Ecto neural progenitor cell (in vitro differentiated cells): ENCODE measurements at regions not wholly inside any gene's neighbourhood (a gene's known extent, or its start where the extent isn't known, plus 50 kb on each side); places are given as distances from the start of the nearest gene placed in this dataset.
A peak's percentile ranks its signal among the peaks of the same experiment; 100 is the strongest.
"Not testable (repeated sequence)": the region's sequence is repeated elsewhere in the genome, so short reads cannot be mapped to it uniquely, and the experiment has no call there.

Experiments used
- DNase-seq: peaks from one replicate; pipeline ENCODE4 v3.0.0-alpha.2; 2018; ENCODE audit warnings: low spot score

DNA sequence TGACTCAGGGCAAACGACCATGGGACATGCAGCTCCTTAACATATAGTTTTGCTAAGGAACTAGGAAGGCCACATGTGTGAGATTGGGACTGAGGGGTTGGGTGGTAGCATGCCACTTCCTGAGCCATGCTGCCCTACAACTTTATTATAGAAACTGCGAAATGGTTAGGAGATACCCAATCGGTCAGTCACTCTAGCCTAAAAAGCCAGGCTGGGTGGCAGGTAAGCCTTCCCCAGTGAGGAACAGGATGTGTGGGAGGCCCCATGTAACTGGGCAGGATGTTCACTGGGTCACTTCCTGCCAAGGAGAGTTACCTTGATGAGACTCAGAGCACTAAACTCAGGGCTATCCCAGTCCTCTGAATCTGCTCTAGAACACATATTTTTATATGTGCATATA is 123.5 kb downstream of the MAP3K7 start:
- no peak for DNase-seq

DNA sequence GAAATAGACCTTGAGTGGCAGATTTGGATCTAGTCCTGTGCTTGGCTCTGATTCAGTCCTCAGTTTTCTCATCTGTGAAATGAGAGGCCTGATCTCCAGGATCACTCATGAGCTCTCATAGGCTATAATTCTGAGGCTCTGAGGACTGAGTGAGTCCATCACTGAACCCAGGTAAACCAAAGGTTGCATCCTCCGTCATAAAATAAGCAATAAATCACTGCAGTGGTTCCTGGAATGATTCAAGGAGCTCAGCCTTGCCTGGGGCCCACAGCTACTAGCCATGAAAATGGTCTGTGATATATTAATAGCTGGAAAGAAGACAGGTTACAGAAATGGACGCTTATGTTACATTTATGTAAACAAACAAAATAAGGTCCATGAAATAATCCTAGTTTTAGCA is 124.8 kb downstream of the MAP3K7 start:
- DNase-seq = no peak

- no peak for DNase-seq
These were observed 125.5 kb downstream of the MAP3K7 start for GRCh38 chr6:90461383-90461782.

- DNase-seq = no peak
These were observed 126.8 kb downstream of the MAP3K7 start for GRCh38 chr6:90460051-90460450.

- no peak for DNase-seq
These were observed 127.6 kb downstream of the MAP3K7 start for GRCh38 chr6:90459225-90459758.

DNA sequence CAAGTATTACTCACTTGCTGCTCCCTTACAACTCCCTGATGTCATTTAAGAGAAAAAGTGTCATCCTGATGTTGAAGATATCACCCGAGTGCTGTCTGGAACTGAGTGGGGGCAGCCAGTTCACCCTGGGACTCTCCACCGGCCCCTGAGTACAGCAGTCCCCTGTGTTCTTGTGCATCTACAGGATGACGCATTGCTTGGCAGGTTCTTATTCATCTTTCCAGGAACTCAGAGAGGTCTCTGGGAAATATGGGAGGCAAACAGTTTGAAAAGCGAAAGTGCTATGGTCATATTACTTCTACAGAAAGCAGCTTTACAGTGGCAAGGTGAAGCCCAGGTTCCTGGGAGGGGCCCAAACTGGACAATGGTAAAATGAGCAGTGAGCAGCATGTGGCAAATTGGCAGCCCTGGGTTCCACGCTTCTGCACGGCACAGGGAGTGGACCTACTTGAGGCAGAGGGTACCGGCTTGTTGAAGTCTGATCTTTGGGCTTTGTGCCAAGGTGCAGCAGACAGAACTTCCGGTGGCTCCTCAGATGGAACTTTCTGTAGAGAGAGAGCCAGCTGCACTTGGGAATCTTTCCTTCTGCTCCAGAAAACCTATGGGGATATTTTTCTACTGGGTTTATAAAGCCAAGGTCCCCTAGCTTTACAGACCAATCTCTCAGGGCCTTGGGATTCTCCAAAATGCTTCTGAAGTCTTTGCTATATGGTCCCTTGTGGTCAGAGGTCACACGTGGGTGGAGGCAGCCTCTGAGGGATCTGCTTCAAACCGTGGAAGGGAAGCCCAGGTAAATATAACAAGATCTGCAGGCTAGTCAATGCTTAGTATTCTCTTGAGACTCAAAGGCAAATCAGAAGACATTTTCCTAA is 128.3 kb downstream of the MAP3K7 start:
- no peak for DNase-seq

GRCh38 chr6:90457867-90458259 is 129.0 kb downstream of the MAP3K7 start:
- no peak for DNase-seq

- DNase-seq = not testable (repeated sequence)
These were observed 129.6 kb downstream of the MAP3K7 start for GRCh38 chr6:90456997-90457866.

DNA sequence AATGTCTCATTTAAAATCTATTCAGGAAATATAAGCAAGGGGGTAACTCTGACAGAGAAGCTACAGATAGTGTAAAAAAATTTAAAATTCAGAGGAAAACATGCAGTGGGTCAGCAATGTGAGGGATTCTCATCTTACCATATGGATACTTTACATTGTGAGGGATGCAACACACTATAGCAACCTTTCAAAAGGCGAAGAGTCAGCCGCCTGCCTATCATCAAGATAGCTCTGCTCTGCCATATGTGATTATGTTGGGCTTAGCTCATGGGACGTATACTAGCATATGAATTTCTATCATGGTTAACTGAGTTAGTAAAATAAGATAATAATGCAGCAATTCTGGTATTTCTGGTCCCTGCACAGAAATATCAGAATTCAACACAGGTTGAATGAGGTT is 130.9 kb downstream of the MAP3K7 start:
- DNase-seq = no peak

DNA sequence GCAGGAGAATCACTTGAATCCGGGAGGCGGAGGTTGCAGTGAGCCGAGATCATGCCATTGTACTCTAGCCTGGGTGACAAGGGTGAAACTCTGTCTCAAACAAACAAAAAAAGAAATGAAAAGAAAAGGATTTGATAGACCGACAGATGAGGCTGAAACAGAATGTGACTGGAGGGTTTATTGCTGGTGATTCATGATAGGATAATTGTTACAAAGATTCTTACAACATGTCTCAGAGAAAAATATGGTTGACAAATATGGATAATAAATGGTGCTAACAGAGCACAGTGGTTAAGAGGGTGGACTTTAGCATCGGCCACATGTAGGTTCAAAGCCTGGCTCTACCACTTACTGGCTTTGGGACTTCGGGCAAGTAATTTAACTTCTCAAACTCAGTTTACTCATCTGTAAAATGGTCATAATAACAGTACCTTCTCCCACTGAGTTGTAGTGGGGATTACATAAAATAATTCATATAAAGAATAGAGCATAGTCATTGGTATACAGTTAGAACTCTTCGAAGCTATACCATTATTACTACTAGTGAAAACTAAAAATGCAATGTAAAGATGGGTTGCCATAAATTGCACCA is 131.9 kb downstream of the MAP3K7 start:
- DNase-seq = no peak

DNA sequence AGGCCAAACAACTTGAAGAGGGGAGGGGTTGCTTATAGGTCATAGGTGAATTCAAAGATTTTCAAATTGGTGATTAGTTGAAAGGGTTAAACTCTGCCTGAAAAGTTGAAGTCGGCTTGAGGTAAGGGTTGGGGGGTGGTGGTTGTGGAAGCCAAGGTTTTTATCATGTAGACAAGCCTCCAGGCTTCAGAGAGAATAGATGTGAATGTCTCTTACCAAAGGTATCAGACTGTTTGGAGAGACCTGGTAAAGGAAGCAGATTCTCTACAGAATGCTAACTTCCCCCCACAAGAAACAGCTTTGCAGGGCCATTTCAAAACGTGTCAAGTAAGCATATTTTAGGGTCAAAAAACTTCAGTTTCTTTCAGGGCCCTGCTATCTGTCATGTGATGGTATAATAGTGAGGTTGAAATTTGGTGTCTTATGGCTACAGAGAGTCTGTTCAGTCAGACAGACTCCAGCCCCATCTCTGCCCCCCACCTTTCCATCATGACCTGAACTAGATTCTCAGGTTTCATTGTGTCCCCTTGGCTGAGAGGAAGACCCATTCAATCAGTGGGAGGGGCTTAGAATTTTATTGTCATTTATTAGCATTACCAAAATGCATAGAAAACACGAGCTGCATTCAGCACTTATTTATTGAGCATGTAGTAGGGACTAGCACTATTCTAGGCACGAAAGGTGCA is 136.5 kb downstream of the MAP3K7 start:
- DNase-seq = no peak

GRCh38 chr6:90449311-90449710 is 137.6 kb downstream of the MAP3K7 start:
- DNase-seq = no peak

DNA sequence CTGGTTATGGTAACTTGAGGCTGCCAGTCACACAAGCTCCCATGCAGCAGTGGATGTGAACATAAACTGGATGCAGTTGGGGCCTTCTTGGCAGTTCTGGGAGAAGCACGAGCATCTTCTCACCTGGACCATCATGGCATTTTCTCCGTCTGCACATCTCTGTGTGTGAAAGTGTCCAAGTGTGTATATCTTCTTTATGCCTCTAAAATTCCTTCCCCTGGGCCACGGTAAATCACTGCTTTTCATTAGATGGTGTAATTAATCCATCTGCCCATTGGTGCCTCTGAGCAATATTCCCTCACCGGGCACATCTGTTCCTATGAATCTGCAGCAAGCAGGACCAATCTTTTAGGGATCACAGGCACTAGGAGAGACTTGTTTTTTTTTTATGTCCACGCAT is 138.0 kb downstream of the MAP3K7 start:
- DNase-seq = no peak

- no peak for DNase-seq
These were observed 140.7 kb downstream of the MAP3K7 start for GRCh38 chr6:90446164-90446563.

- no peak for DNase-seq
These were observed 141.3 kb downstream of the MAP3K7 start for GRCh38 chr6:90445533-90446108.

GRCh38 chr6:90444160-90444714 is 142.6 kb downstream of the MAP3K7 start:
- DNase-seq = peak; percentile 60

- no peak for DNase-seq
These were observed 144.5 kb downstream of the MAP3K7 start for GRCh38 chr6:90442366-90442765.

DNA sequence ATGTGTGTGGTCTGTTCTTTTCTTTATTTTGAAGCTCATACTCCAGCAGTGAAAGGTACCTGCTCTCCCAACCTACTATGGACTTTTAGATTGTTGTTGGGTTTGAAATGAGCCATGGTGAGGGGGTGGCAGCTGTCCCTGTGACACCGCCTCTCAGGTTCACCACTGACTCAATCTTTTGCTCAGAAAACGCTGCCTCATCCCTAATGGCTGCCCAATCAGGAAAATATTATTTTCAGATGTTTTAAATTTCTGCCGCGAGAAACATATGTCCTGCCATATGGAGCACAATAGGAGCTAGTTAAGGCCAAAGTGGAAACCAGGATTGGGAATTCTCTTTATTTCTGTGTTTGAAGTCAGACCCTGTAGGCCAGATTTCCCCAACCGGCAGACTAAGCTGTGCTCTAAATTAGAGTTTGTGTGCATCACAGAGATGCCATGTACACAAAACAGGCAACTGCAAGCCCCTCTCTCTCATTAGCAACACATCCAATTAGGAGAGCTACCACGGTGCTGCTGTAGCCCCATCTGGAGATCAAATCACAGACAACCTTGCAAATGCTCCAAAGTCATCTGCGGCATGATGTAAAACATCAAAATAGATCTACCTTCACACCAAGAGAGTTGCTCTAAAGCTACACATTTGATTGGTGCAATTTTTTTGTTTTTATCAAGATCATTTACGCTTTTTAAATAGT is 144.1 kb upstream of the BACH2 start:
- DNase-seq = no peak

DNA sequence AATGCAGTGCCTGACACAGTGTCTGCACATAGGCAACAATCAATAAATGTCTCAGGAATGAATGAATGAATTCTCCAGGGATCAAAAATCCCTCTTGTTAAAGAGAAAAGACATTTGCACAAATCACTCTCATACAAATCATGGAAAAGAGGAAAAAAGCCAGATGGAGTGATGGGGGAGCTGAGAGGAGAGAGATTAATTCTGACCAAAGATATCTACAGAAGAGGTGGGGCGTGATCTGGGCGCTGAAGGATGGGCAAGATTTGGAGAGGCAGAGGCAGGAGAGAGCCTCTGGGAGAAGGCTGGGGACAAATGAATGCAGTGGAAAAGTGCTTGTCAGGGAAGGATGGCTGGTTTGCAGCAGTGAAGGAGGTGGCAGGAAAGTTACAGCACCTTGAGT is 142.9 kb upstream of the BACH2 start:
- no peak for DNase-seq

- no peak for DNase-seq
These were observed 139.8 kb upstream of the BACH2 start for GRCh38 chr6:90436403-90436802.
